ENCODE measurements at regions not wholly inside any gene's neighbourhood (a gene's known extent, or its start where the extent isn't known, plus 50 kb on each side); places are given as distances from the start of the nearest gene placed in this dataset.
"Not testable (repeated sequence)": the region's sequence is repeated elsewhere in the genome, so short reads cannot be mapped to it uniquely, and the experiment has no call there.

- no peak overlapping the region for H3K4me3 ChIP-seq (ENCODE audit: control insufficient read depth, low read depth, low read length)
- no peak for DNase-seq (ENCODE audit: low read depth)
- TF ChIP-seq CTCF (conservative IDR thresholded peaks at IDR 0.05; ENCODE audit: control insufficient read depth, insufficient read depth, low read depth, low read length) = no peak
Measured at GRCh38 chr2:61623747-61624146, 85.6 kb upstream of the XPO1 start.

GRCh38 chr2:61620244-61621159 lies 82.3 kb upstream of the XPO1 start:
- no peak for TF ChIP-seq CTCF (conservative IDR thresholded peaks at IDR 0.05; ENCODE audit: control insufficient read depth, insufficient read depth, low read depth, low read length)
- no peak overlapping the region for H3K4me3 ChIP-seq (ENCODE audit: control insufficient read depth, low read depth, low read length)
- DNase-seq (ENCODE audit: low read depth) = peak; percentile 91

GRCh38 chr2:61619561-61619960 lies 81.4 kb upstream of the XPO1 start:
- TF ChIP-seq CTCF (conservative IDR thresholded peaks at IDR 0.05; ENCODE audit: control insufficient read depth, insufficient read depth, low read depth, low read length) = no peak
- H3K4me3 ChIP-seq (ENCODE audit: control insufficient read depth, low read depth, low read length) = no peak overlapping the region

GRCh38 chr2:61617610-61618009 lies 79.5 kb upstream of the XPO1 start:
- no peak overlapping the region for H3K4me3 ChIP-seq (ENCODE audit: control insufficient read depth, low read depth, low read length)
- DNase-seq (ENCODE audit: low read depth) = no peak
- TF ChIP-seq CTCF (conservative IDR thresholded peaks at IDR 0.05; ENCODE audit: control insufficient read depth, insufficient read depth, low read depth, low read length) = no peak

More at GRCh38 chr2:61619561-61619960, 81.4 kb upstream of the XPO1 start:
- no peak for DNase-seq (ENCODE audit: low read depth)

- DNase-seq (ENCODE audit: low read depth) = no peak
- TF ChIP-seq CTCF (conservative IDR thresholded peaks at IDR 0.05; ENCODE audit: control insufficient read depth, insufficient read depth, low read depth, low read length) = no peak
- H3K4me3 ChIP-seq (ENCODE audit: control insufficient read depth, low read depth, low read length) = no peak overlapping the region
Measured at GRCh38 chr2:61605245-61605644, 67.1 kb upstream of the XPO1 start.

- no peak for TF ChIP-seq CTCF (conservative IDR thresholded peaks at IDR 0.05; ENCODE audit: control insufficient read depth, insufficient read depth, low read depth, low read length)
- no peak overlapping the region for H3K4me3 ChIP-seq (ENCODE audit: control insufficient read depth, low read depth, low read length)
- DNase-seq (ENCODE audit: low read depth) = no peak
Measured at GRCh38 chr2:61604433-61604832, 66.3 kb upstream of the XPO1 start.

- H3K4me3 ChIP-seq (ENCODE audit: control insufficient read depth, low read depth, low read length) = not testable (repeated sequence)
- DNase-seq (ENCODE audit: low read depth) = peak; percentile 19
Measured at GRCh38 chr2:61598515-61599156, 60.5 kb upstream of the XPO1 start.

Data from fibroblast of mammary gland (primary cell).